ENCODE measurements at regions not wholly inside any gene's neighbourhood (a gene's known extent, or its start where the extent isn't known, plus 50 kb on each side); places are given as distances from the start of the nearest gene placed in this dataset.

DNA sequence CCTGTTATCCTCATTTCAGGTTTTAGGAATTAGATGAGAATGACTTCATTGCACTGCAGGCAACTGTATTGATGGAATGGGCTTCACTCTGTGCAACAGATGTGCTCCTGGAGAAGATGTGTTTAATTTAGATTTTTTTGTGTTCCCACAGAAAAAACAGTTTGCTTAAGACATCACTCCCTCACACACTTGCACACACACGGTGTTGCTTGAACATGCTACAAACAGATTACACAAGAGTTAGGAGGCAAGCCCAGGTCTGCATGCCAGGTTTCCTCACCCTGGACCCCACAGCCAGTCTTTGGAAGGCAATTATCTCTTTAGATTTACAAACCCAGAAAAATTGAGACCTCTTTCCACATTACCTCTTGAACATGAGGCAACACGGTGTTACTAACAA is 93.7 kb upstream of the KLHL29 start:
- Histone ChIP-seq H3K9me3 (no peaks in the 10 kb centered on the region), H3K27me3 (no peaks in the 10 kb centered on the region), H3K36me3 (no peaks in the 10 kb centered on the region), H3K4me3 (ENCODE audit: low read depth, low read length) (no peak overlapping the region), H3K4me1 (no peaks in the 10 kb centered on the region)
- TF ChIP-seq, protein P1, sequence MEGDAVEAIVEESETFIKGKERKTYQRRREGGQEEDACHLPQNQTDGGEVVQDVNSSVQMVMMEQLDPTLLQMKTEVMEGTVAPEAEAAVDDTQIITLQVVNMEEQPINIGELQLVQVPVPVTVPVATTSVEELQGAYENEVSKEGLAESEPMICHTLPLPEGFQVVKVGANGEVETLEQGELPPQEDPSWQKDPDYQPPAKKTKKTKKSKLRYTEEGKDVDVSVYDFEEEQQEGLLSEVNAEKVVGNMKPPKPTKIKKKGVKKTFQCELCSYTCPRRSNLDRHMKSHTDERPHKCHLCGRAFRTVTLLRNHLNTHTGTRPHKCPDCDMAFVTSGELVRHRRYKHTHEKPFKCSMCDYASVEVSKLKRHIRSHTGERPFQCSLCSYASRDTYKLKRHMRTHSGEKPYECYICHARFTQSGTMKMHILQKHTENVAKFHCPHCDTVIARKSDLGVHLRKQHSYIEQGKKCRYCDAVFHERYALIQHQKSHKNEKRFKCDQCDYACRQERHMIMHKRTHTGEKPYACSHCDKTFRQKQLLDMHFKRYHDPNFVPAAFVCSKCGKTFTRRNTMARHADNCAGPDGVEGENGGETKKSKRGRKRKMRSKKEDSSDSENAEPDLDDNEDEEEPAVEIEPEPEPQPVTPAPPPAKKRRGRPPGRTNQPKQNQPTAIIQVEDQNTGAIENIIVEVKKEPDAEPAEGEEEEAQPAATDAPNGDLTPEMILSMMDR (IDR thresholded peaks at IDR 0.05; ENCODE audit: low read depth, low read length), result no peak
- DNase-seq, result no peak

DNA sequence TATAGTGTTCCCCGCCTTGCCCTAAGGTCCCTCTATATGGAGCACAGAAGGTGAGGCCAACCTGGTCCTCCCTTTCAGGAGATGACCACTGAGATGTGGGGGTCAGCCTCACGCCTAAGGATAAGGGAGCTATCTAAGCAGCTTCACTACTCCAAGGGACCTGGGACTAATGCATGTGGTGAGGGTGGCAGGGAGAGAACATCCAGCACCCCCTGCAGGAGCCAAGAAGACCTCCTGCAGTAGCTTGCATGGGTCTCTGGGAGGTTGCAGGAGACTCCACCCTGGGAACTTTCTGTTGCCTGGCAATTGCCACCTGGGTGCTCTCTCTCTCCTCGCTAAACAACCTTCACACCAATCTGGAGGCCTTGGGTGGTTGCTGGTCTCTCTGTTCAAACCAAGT is 93.0 kb upstream of the KLHL29 start:
- TF ChIP-seq, protein P1 (IDR thresholded peaks at IDR 0.05; ENCODE audit: low read depth, low read length), result peak; percentile 19; the same call in 1 of the 2 replicates
- DNase-seq, result no peak

DNA sequence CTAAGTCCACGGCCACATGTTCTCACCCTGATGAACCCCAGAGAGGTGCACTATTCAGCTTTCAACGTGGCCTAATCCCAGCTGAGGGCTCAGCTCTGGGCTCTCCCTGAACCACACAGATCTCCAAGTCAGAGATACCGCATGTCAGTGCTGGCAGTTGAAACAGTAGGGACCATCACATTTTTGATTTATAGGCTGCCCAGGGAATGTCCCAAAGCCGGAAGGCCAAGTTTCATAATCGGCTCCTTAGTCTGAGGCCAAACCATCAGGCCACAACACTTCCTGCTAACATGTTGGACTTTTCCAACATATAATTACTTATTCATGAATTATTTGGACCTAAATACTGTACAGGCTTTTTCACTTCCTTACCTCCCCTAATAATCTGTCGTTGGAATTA is 91.9 kb upstream of the KLHL29 start:
- TF ChIP-seq, protein P1 (IDR thresholded peaks at IDR 0.05; ENCODE audit: low read depth, low read length), result no peak
- H3K4me1 ChIP-seq, result no peaks in the 10 kb centered on the region
- no peaks in the 10 kb centered on the region for H3K9me3 ChIP-seq
- H3K4me3 ChIP-seq (ENCODE audit: low read depth, low read length), result no peak overlapping the region
- DNase-seq, result no peak
- no peaks in the 10 kb centered on the region for H3K27me3 ChIP-seq
- H3K36me3 ChIP-seq, result no peaks in the 10 kb centered on the region

More for the DNA sequence above, 93.0 kb upstream of the KLHL29 start:
- no peaks in the 10 kb centered on the region for H3K36me3 ChIP-seq
- no peak overlapping the region for H3K4me3 ChIP-seq (ENCODE audit: low read depth, low read length)
- H3K27me3 ChIP-seq, result no peaks in the 10 kb centered on the region
- no peaks in the 10 kb centered on the region for H3K9me3 ChIP-seq
- H3K4me1 ChIP-seq, result no peaks in the 10 kb centered on the region

DNA sequence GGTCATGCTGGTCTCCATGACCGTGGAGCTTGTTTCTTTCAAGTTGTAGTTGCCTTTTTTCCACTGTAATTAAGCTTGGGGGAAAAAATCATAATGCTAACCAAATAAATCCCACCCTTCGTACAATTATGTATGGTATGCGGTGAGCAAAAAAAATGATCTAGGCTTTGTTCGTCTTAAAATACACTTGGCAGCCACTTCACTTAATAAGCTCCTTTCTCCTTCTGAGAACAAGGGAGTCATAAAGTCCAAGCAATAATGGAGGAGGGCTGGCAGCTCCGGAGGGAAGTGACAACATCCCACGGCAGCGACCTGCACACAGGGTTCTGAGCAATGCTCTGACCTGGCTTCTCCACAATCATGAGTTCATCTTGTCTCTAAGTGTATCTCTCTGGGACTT is 91.2 kb upstream of the KLHL29 start:
- no peaks in the 10 kb centered on the region for H3K36me3 ChIP-seq
- no peak overlapping the region for H3K4me3 ChIP-seq (ENCODE audit: low read depth, low read length)
- TF ChIP-seq, protein P1 (IDR thresholded peaks at IDR 0.05; ENCODE audit: low read depth, low read length), result no peak
- no peaks in the 10 kb centered on the region for H3K9me3 ChIP-seq
- H3K4me1 ChIP-seq, result no peaks in the 10 kb centered on the region
- no peaks in the 10 kb centered on the region for H3K27me3 ChIP-seq
- DNase-seq, result no peak

DNA sequence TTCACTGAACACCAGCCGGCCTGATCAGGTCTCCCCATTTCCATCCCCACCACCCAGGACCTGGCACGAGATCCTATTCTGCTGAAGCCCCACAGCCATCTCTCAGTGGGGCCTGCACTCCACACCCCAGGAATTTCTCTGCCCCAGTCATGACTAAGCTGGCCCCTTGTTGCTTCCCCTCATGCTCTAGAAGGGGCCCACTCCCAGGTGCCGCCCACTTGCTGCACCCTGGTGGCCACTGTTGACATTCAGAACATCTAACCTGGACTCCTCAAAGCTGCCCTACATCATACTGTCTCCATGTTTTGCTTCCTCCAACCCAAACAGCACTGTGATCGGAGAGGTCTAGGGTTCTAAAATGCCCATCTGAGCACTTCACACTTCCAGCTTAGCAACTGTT is 90.7 kb upstream of the KLHL29 start:
- H3K4me3 ChIP-seq (ENCODE audit: low read depth, low read length), result no peak overlapping the region
- no peaks in the 10 kb centered on the region for H3K4me1 ChIP-seq
- DNase-seq, result peak; percentile 12
- H3K9me3 ChIP-seq, result no peaks in the 10 kb centered on the region
- no peaks in the 10 kb centered on the region for H3K36me3 ChIP-seq
- TF ChIP-seq, protein P1 (IDR thresholded peaks at IDR 0.05; ENCODE audit: low read depth, low read length), result peak; percentile 33; the same call in 1 of the 2 replicates
- H3K27me3 ChIP-seq, result no peaks in the 10 kb centered on the region

DNA sequence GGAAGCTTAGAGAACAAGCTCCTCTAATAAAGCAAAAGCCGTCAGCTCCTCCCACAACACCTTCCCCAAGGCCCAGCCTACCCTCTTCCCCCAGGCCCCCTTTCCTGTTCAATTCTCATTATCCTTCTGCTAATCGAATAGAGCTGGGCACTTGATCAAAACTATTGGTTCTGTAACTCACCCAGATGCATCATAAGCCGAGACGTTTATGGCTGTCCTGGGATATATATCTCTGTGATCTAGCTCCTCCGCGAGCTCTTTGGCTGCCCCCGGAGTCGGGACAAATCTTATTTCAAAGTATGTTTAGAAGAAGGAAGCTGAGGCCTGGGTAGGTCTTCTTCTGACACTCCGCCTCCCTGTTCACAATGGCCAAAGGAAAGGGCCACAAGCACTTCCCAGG is 88.3 kb upstream of the KLHL29 start:
- no peak for DNase-seq
- Histone ChIP-seq H3K9me3 (no peaks in the 10 kb centered on the region), H3K4me1 (no peaks in the 10 kb centered on the region), H3K36me3 (no peaks in the 10 kb centered on the region), H3K27me3 (no peaks in the 10 kb centered on the region), H3K4me3 (ENCODE audit: low read depth, low read length) (no peak overlapping the region)
- TF ChIP-seq, protein P1 (IDR thresholded peaks at IDR 0.05; ENCODE audit: low read depth, low read length), result no peak

All from BE2C (cell line).